H1 (cell line): ENCODE measurements at regions not wholly inside any gene's neighbourhood (a gene's known extent, or its start where the extent isn't known, plus 50 kb on each side); places are given as distances from the start of the nearest gene placed in this dataset.

Experiments
- CTCF ChIA-PET: fragments of 300-600 bp; sonication (Branson Sonifier 250); formaldehyde crosslinking; loops from one replicate; lab custom pipeline; 2021; ENCODE audit not compliant: partially characterized antibody; lab: Charles Lee
- POLR2A ChIA-PET: fragments of 300-600 bp; sonication (Branson Sonifier 250); formaldehyde crosslinking; loops from one replicate; lab custom pipeline; 2021; ENCODE audit warnings: inconsistent platforms; ENCODE audit not compliant: partially characterized antibody; lab: Charles Lee
- DNase-seq, 2 experiments: peaks; one replicate each; pipeline versions ENCODE4 v3.0.0 to v3.0.0-alpha.2; 2010 to 2022; ENCODE audit warnings: low spot score in 2 of 2, low read depth in 1 of 2, mixed read lengths in 1 of 2
- FAIRE-seq: peaks from 2 replicates; lab custom pipeline; 2011; peaks lifted over from hg19 to GRCh38; lab: Jason Lieb, UNC
- H2AFZ ChIP-seq: 2 replicates; pipeline ENCODE4 v1.8.1; 2012; ENCODE audit warnings: low read length, inconsistent platforms
- H2AK5ac ChIP-seq: 2 replicates; pipeline ENCODE4 v1.6.1; 2013; ENCODE audit warnings: low read depth, low read length
- H2BK120ac ChIP-seq: replicated peaks from 2 replicates; pipeline ENCODE3; 2013; ENCODE audit warnings: low read depth, low read length, inconsistent platforms
- H2BK12ac ChIP-seq: 2 replicates; pipeline ENCODE4 v1.6.1; 2013; ENCODE audit warnings: low read depth, low read length
- H2BK15ac ChIP-seq: 2 replicates; pipeline ENCODE4 v1.6.1; 2013; ENCODE audit warnings: low read length
- H2BK20ac ChIP-seq: 2 replicates; pipeline ENCODE4 v1.6.1; 2013; ENCODE audit warnings: low read length
- H2BK5ac ChIP-seq: 2 replicates; pipeline ENCODE4 v1.6.1; 2013; ENCODE audit warnings: low read depth, low read length
- H3K14ac ChIP-seq: 2 replicates; pipeline ENCODE4 v1.6.1; 2013; ENCODE audit warnings: inconsistent platforms; ENCODE audit not compliant: insufficient read length
- H3K18ac ChIP-seq: 2 replicates; pipeline ENCODE4 v1.6.1; 2013; ENCODE audit warnings: low read length; ENCODE audit errors: extremely low read depth
- H3K23ac ChIP-seq: 2 replicates; pipeline ENCODE4 v1.6.1; 2013; ENCODE audit warnings: inconsistent platforms; ENCODE audit not compliant: insufficient read length
- H3K23me2 ChIP-seq: 2 replicates; pipeline ENCODE4 v1.6.1; 2013; ENCODE audit warnings: low read depth, low read length
- H3K27ac ChIP-seq: 2 replicates; pipeline ENCODE4 v1.6.1; 2011; ENCODE audit warnings: low read depth, low read length, inconsistent platforms
- H3K27me3 ChIP-seq, 4 experiments: replicated peaks in 1 of 4; 1 replicate in 1 of 4; 2 replicates in 3 of 4; pipeline versions ENCODE4 v1.6.1 to v1.8.1; 2011 to 2013; ENCODE audit warnings: low read length in 3 of 4, mild to moderate bottlenecking in 3 of 4, inconsistent platforms in 2 of 4, mixed read lengths in 2 of 4, moderate library complexity in 1 of 4; ENCODE audit not compliant: control insufficient read depth in 3 of 4, insufficient read depth in 3 of 4; ENCODE audit errors: extremely low read depth in 1 of 4
- H3K36me3 ChIP-seq, 4 experiments: 2 replicates each; pipeline versions ENCODE4 v1.6.1 to v1.8.1; 2011 to 2013; ENCODE audit warnings: mild to moderate bottlenecking in 4 of 4, low read length in 3 of 4, moderate library complexity in 2 of 4, control low read depth in 1 of 4, inconsistent platforms in 1 of 4; ENCODE audit not compliant: insufficient read depth in 4 of 4, control insufficient read depth in 2 of 4
- H3K4ac ChIP-seq: replicated peaks from 2 replicates; pipeline ENCODE3; 2013; ENCODE audit warnings: low read length, low read depth, mixed read lengths, inconsistent platforms; ENCODE audit not compliant: insufficient read length
- H3K4me1 ChIP-seq, 4 experiments: replicated peaks in 1 of 4; 1 replicate in 1 of 4; 2 replicates in 3 of 4; pipeline versions ENCODE4 v1.6.1 to v1.8.1; 2011 to 2013; ENCODE audit warnings: low read length in 3 of 4, inconsistent platforms in 2 of 4, mixed read lengths in 1 of 4; ENCODE audit not compliant: insufficient read depth in 4 of 4, control insufficient read depth in 3 of 4
- H3K4me2 ChIP-seq, 2 experiments: 2 replicates each; pipeline versions ENCODE4 v1.6.1 to v1.8.1; 2011 to 2013; ENCODE audit warnings: low read depth in 2 of 2, low read length in 2 of 2, control low read depth in 1 of 2, inconsistent platforms in 1 of 2, mild to moderate bottlenecking in 1 of 2; ENCODE audit not compliant: insufficient read depth in 1 of 2
- H3K4me3 ChIP-seq, 4 experiments: fragments of 200-600, 300-600 bp in 1 of 4; sonication (generic), shearing (Covaris generic), sonication (Bioruptor Twin) in 1 of 4; 2 replicates each; pipeline versions ENCODE4 v1.5.1 to v1.8.1; 2011 to 2016; ENCODE audit warnings: low read length in 4 of 4, low read depth in 3 of 4, control low read depth in 2 of 4, inconsistent platforms in 2 of 4, mild to moderate bottlenecking in 2 of 4, mixed read lengths in 1 of 4, moderate library complexity in 1 of 4; ENCODE audit not compliant: insufficient read depth in 2 of 4; ENCODE audit errors: extremely low read depth in 1 of 4
- H3K56ac ChIP-seq: replicated peaks from 2 replicates; pipeline ENCODE3; 2013; ENCODE audit warnings: low read depth, mild to moderate bottlenecking, mixed read lengths, low read length, inconsistent platforms; ENCODE audit not compliant: insufficient read length
- H3K79me1 ChIP-seq: 2 replicates; pipeline ENCODE4 v1.6.1; 2013; ENCODE audit warnings: low read depth, low read length, control low read depth
- H3K79me2 ChIP-seq, 2 experiments: 2 replicates each; pipeline versions ENCODE4 v1.6.1 to v1.8.1; 2012 to 2013; ENCODE audit warnings: low read length in 2 of 2, mild to moderate bottlenecking in 2 of 2, inconsistent platforms in 1 of 2; ENCODE audit not compliant: insufficient read depth in 2 of 2, control insufficient read depth in 1 of 2
- H3K9ac ChIP-seq, 4 experiments: replicated peaks in 1 of 4; 1 replicate in 1 of 4; 2 replicates in 3 of 4; pipeline versions ENCODE4 v1.6.1 to v1.8.1; 2011 to 2013; ENCODE audit warnings: low read depth in 3 of 4, low read length in 3 of 4, control low read depth in 2 of 4, mild to moderate bottlenecking in 2 of 4, moderate library complexity in 2 of 4, inconsistent platforms in 1 of 4; ENCODE audit errors: extremely low read depth in 1 of 4
- H3K9me3 ChIP-seq, 2 experiments: 2 replicates each; pipeline versions ENCODE4 v1.6.1 to v1.8.1; 2012 to 2013; ENCODE audit warnings: mild to moderate bottlenecking in 2 of 2, moderate library complexity in 2 of 2, control low read depth in 1 of 2, inconsistent platforms in 1 of 2, low read depth in 1 of 2, low read length in 1 of 2, mixed read lengths in 1 of 2; ENCODE audit not compliant: insufficient read depth in 2 of 2
- H4K20me1 ChIP-seq, 2 experiments: replicated peaks in 1 of 2; 2 replicates each; pipeline versions ENCODE3 to v1.8.1; 2011 to 2013; ENCODE audit warnings: inconsistent platforms in 2 of 2, low read length in 2 of 2, mild to moderate bottlenecking in 1 of 2; ENCODE audit not compliant: insufficient read depth in 2 of 2, control insufficient read depth in 1 of 2
- H4K5ac ChIP-seq: 2 replicates; pipeline ENCODE4 v1.6.1; 2013; ENCODE audit warnings: low read length, low read depth, mixed read lengths, inconsistent platforms; ENCODE audit not compliant: insufficient read length
- H4K8ac ChIP-seq: 2 replicates; pipeline ENCODE4 v1.8.0; 2013; ENCODE audit warnings: mild to moderate bottlenecking, moderate library complexity, low read length, inconsistent platforms; ENCODE audit not compliant: insufficient read depth; ENCODE audit errors: extremely low read depth
- H4K91ac ChIP-seq: replicated peaks from 2 replicates; pipeline ENCODE3; 2013; ENCODE audit warnings: low read length, mixed read lengths, inconsistent platforms; ENCODE audit not compliant: insufficient read length
- CBX8 ChIP-seq: fragments of 300-800, 300-1000 bp; sonication (generic); IDR thresholded peaks from 2 replicates; pipeline ENCODE4 v1.7.1; 2016; ENCODE audit warnings: low read depth, low read length, borderline replicate concordance
- CEBPB ChIP-seq: IDR thresholded peaks from 2 replicates; pipeline ENCODE4 v1.6.1; 2012; ENCODE audit warnings: low read depth, low read length
- HDAC6 ChIP-seq: IDR thresholded peaks from one replicate; pipeline ENCODE4 v1.7.1; 2012; ENCODE audit warnings: low read depth, mild to moderate bottlenecking, inconsistent platforms, low read length, moderate library complexity
- SIRT6 ChIP-seq: IDR thresholded peaks from one replicate; pipeline ENCODE4 v1.7.1; 2012; ENCODE audit warnings: low read length, inconsistent platforms
- TF ChIP-seq, protein P1 (sequence below): IDR thresholded peaks from 2 replicates; pipeline ENCODE4 v1.6.1; 2012; ENCODE audit warnings: inconsistent platforms

DNA sequence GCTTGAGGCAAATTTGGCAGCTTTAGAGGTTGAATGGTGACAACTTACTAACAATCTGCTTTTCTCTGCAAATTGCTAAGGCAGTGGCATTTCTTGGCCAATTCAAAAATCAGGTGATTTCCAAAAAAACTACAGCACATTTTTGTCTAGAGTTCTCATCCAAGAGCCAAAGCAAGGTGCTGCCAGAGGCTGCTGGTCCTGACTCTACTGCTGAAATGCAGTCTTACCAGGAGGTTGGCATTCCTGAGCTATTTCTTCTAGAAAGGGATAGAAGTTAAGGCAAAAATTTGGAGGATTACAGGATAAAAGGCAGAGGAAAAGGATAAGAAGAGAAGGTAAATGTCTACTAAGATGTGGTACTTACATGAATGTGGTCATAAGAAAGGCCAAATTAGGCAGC lies 75.6 kb downstream of the COX18 start:
- Histone ChIP-seq H3K9me3 (no peaks in the 10 kb centered on the region), H3K9ac (no peak overlapping the region), H4K20me1 (no peaks in the 10 kb centered on the region), H2BK5ac (no peak overlapping the region), H3K27ac (no peak overlapping the region), H2AFZ (peak overlapping the region; percentile 79; the same call in 1 of the 2 replicates), H3K4ac (no peak overlapping the region), H3K4me3 (no peak overlapping the region), H4K5ac (no peak overlapping the region), H3K18ac (no peak overlapping the region), H2BK12ac (no peak overlapping the region), H3K36me3 (no peaks in the 10 kb centered on the region), H3K79me1 (no peaks in the 10 kb centered on the region), H2AK5ac (no peak overlapping the region), H3K23me2 (no peaks in the 10 kb centered on the region), H3K56ac (no peak overlapping the region), H3K27me3 (no peaks in the 10 kb centered on the region), H2BK15ac (no peak overlapping the region), H4K91ac (no peak overlapping the region), H3K4me1 (0 out of 7 replicates have a peak, but pooled peaks cover 0 to 4% (median 0%) of the 10 kb centered on the region in 4 experiments), H3K23ac (no peak overlapping the region), H3K14ac (no peak overlapping the region), H4K8ac (no peak overlapping the region), H3K79me2 (no peaks in the 10 kb centered on the region), H2BK120ac (no peak overlapping the region), H3K4me2 (no peak overlapping the region), H2BK20ac (no peak overlapping the region)
- DNase-seq (no peak), FAIRE-seq (no peak)
- POLR2A ChIA-PET: no interaction called here
- CTCF ChIA-PET: interaction anchor here (0.8 to 1.5 kb wide), 2 partner anchors 291 to 489 kb away, joined by 3 read pairs; no protein-coding TSS in a partner anchor
- TF ChIP-seq CBX8 (no peak), HDAC6 (no peak), CEBPB (no peak), SIRT6 (no peak)
- TF ChIP-seq, protein P1, sequence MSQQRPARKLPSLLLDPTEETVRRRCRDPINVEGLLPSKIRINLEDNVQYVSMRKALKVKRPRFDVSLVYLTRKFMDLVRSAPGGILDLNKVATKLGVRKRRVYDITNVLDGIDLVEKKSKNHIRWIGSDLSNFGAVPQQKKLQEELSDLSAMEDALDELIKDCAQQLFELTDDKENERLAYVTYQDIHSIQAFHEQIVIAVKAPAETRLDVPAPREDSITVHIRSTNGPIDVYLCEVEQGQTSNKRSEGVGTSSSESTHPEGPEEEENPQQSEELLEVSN: no peak
